Activated T-helper 1 cell treated with anti-CD3 and anti-CD28 coated beads, Interleukin-12 subunit alpha, Interleukin-12 subunit beta, Interleukin-2, Interleukin-4 antibody, amounts not matched to agents 30 ng/mL and 10 ng/mL and 1 ng/mL, durations not matched to agents 14 hours and 24 hours and 36 hours (primary cell): ENCODE measurements at regions not wholly inside any gene's neighbourhood (a gene's known extent, or its start where the extent isn't known, plus 50 kb on each side); places are given as distances from the start of the nearest gene placed in this dataset.
"Not testable (repeated sequence)": the region's sequence is repeated elsewhere in the genome, so short reads cannot be mapped to it uniquely, and the experiment has no call there.

Experiments used
- DNase-seq: peaks from one replicate; pipeline ENCODE4 v3.0.0; 2021; ENCODE audit warnings: low spot score
- H3K27ac Mint-ChIP-seq: one replicate; pipeline ENCODE4 v1.8.0; 2021; ENCODE audit warnings: mild to moderate bottlenecking, mixed read lengths
- H3K27me3 Mint-ChIP-seq: one replicate; pipeline ENCODE4 v1.8.0; 2022; ENCODE audit warnings: mild to moderate bottlenecking, moderate library complexity, mixed read lengths; ENCODE audit not compliant: insufficient read depth
- H3K36me3 Mint-ChIP-seq: one replicate; pipeline ENCODE4 v1.8.0; 2021; ENCODE audit warnings: low read depth, mixed read lengths
- H3K4me1 Mint-ChIP-seq: one replicate; pipeline ENCODE4 v1.8.0; 2021; ENCODE audit warnings: low read depth, mixed read lengths
- H3K4me3 Mint-ChIP-seq: one replicate; pipeline ENCODE4 v1.8.0; 2021; ENCODE audit warnings: mild to moderate bottlenecking, moderate library complexity, mixed read lengths
- H3K9me3 Mint-ChIP-seq: one replicate; pipeline ENCODE4 v1.8.0; 2021; ENCODE audit warnings: mixed read lengths
- intact Hi-C: fragments of 100-400 bp; cut with micrococcal nuclease; formaldehyde crosslinking; loops from one replicate; pipeline ENCODE4 v1.15.1; 2024

- intact Hi-C loops = no loop called here
- DNase-seq = no peak
- no peaks in the 10 kb centered on the region for H3K27me3 Mint-ChIP-seq
- peaks cover 1% of the 10 kb centered on the region for H3K9me3 Mint-ChIP-seq
- H3K36me3 Mint-ChIP-seq = no peaks in the 10 kb centered on the region
- no peak overlapping the region for H3K27ac Mint-ChIP-seq
- no peak overlapping the region for H3K4me3 Mint-ChIP-seq
- H3K4me1 Mint-ChIP-seq = no peaks in the 10 kb centered on the region
Measured at GRCh38 chr5:92944903-92945604, 636.0 kb downstream of the NR2F1-AS1 start.

GRCh38 chr5:92944337-92944736 is 636.7 kb downstream of the NR2F1-AS1 start:
- H3K27me3 Mint-ChIP-seq = no peaks in the 10 kb centered on the region
- H3K4me3 Mint-ChIP-seq = no peak overlapping the region
- intact Hi-C loops = no loop called here
- H3K36me3 Mint-ChIP-seq = no peaks in the 10 kb centered on the region
- no peaks in the 10 kb centered on the region for H3K9me3 Mint-ChIP-seq
- H3K4me1 Mint-ChIP-seq = no peaks in the 10 kb centered on the region
- no peak for DNase-seq
- no peak overlapping the region for H3K27ac Mint-ChIP-seq

- no peaks in the 10 kb centered on the region for H3K27me3 Mint-ChIP-seq
- intact Hi-C loops = no loop called here
Measured at GRCh38 chr5:92942762-92943161, 638.3 kb downstream of the NR2F1-AS1 start.

GRCh38 chr5:92941806-92942205 is 639.2 kb downstream of the NR2F1-AS1 start:
- DNase-seq = no peak
- Mint-ChIP-seq H3K27ac (no peak overlapping the region), H3K27me3 (no peaks in the 10 kb centered on the region), H3K4me3 (no peak overlapping the region), H3K4me1 (no peaks in the 10 kb centered on the region), H3K36me3 (no peaks in the 10 kb centered on the region), H3K9me3 (no peaks in the 10 kb centered on the region)
- intact Hi-C loops = no loop called here

More at GRCh38 chr5:92942762-92943161, 638.3 kb downstream of the NR2F1-AS1 start:
- no peak overlapping the region for H3K4me3 Mint-ChIP-seq
- H3K36me3 Mint-ChIP-seq = no peaks in the 10 kb centered on the region
- no peaks in the 10 kb centered on the region for H3K9me3 Mint-ChIP-seq
- DNase-seq = no peak
- no peak overlapping the region for H3K27ac Mint-ChIP-seq
- no peaks in the 10 kb centered on the region for H3K4me1 Mint-ChIP-seq

GRCh38 chr5:92939428-92939827 is 641.6 kb downstream of the NR2F1-AS1 start:
- Mint-ChIP-seq H3K36me3 (no peaks in the 10 kb centered on the region), H3K27ac (no peak overlapping the region), H3K27me3 (no peaks in the 10 kb centered on the region), H3K4me1 (no peaks in the 10 kb centered on the region), H3K4me3 (no peak overlapping the region), H3K9me3 (no peaks in the 10 kb centered on the region)
- no peak for DNase-seq
- intact Hi-C loops = no loop called here

- DNase-seq, H3K27ac Mint-ChIP-seq, H3K4me3 Mint-ChIP-seq, H3K9me3 Mint-ChIP-seq, H3K36me3 Mint-ChIP-seq, intact Hi-C loops, H3K27me3 Mint-ChIP-seq, H3K4me1 Mint-ChIP-seq: not testable (repeated sequence)
Measured at GRCh38 chr5:92937396-92937795, 643.6 kb downstream of the NR2F1-AS1 start.

GRCh38 chr5:92930057-92930456 is 651.0 kb downstream of the NR2F1-AS1 start:
- Mint-ChIP-seq H3K9me3 (no peaks in the 10 kb centered on the region), H3K4me3 (no peak overlapping the region), H3K36me3 (no peaks in the 10 kb centered on the region), H3K4me1 (no peaks in the 10 kb centered on the region), H3K27ac (no peak overlapping the region), H3K27me3 (no peaks in the 10 kb centered on the region)
- intact Hi-C loops = no loop called here
- no peak for DNase-seq

GRCh38 chr5:92927291-92927778 is 653.7 kb downstream of the NR2F1-AS1 start:
- Mint-ChIP-seq H3K27me3 (no peaks in the 10 kb centered on the region), H3K4me3 (no peak overlapping the region), H3K4me1 (no peaks in the 10 kb centered on the region), H3K36me3 (no peaks in the 10 kb centered on the region), H3K27ac (no peak overlapping the region), H3K9me3 (no peaks in the 10 kb centered on the region)
- no peak for DNase-seq
- intact Hi-C loops = no loop called here

GRCh38 chr5:92923885-92924284 is 657.1 kb downstream of the NR2F1-AS1 start:
- intact Hi-C loops = no loop called here
- Mint-ChIP-seq H3K9me3 (no peaks in the 10 kb centered on the region), H3K4me3 (no peak overlapping the region), H3K27ac (no peak overlapping the region), H3K27me3 (no peaks in the 10 kb centered on the region), H3K36me3 (no peaks in the 10 kb centered on the region), H3K4me1 (no peaks in the 10 kb centered on the region)
- DNase-seq = no peak

- no peak overlapping the region for H3K27ac Mint-ChIP-seq
- H3K27me3 Mint-ChIP-seq = no peaks in the 10 kb centered on the region
- H3K36me3 Mint-ChIP-seq = no peaks in the 10 kb centered on the region
- no peaks in the 10 kb centered on the region for H3K9me3 Mint-ChIP-seq
- H3K4me3 Mint-ChIP-seq = no peak overlapping the region
- intact Hi-C loops = no loop called here
- no peaks in the 10 kb centered on the region for H3K4me1 Mint-ChIP-seq
- DNase-seq = no peak
Measured at GRCh38 chr5:92922231-92922967, 658.6 kb downstream of the NR2F1-AS1 start.

GRCh38 chr5:92917044-92917443 is 664.0 kb downstream of the NR2F1-AS1 start:
- no peaks in the 10 kb centered on the region for H3K9me3 Mint-ChIP-seq

GRCh38 chr5:92916036-92916435 is 665.0 kb downstream of the NR2F1-AS1 start:
- H3K9me3 Mint-ChIP-seq = no peaks in the 10 kb centered on the region
- H3K4me3 Mint-ChIP-seq = no peak overlapping the region
- peaks cover 2% of the 10 kb centered on the region for H3K27me3 Mint-ChIP-seq
- no peak for DNase-seq
- H3K4me1 Mint-ChIP-seq = no peaks in the 10 kb centered on the region
- H3K36me3 Mint-ChIP-seq = no peaks in the 10 kb centered on the region
- H3K27ac Mint-ChIP-seq = no peak overlapping the region
- intact Hi-C loops = no loop called here

More at GRCh38 chr5:92917044-92917443, 664.0 kb downstream of the NR2F1-AS1 start:
- Mint-ChIP-seq H3K27me3 (no peaks in the 10 kb centered on the region), H3K36me3 (no peaks in the 10 kb centered on the region), H3K4me3 (no peak overlapping the region), H3K4me1 (no peaks in the 10 kb centered on the region), H3K27ac (no peak overlapping the region)
- DNase-seq = no peak
- intact Hi-C loops = no loop called here

GRCh38 chr5:92912283-92912682 is 668.7 kb downstream of the NR2F1-AS1 start:
- no peak overlapping the region for H3K27ac Mint-ChIP-seq
- no peaks in the 10 kb centered on the region for H3K4me1 Mint-ChIP-seq
- H3K27me3 Mint-ChIP-seq = peaks cover 2% of the 10 kb centered on the region
- no peak for DNase-seq
- no peaks in the 10 kb centered on the region for H3K9me3 Mint-ChIP-seq
- no peaks in the 10 kb centered on the region for H3K36me3 Mint-ChIP-seq
- intact Hi-C loops = no loop called here
- H3K4me3 Mint-ChIP-seq = no peak overlapping the region
